ENCODE measurements at regions not wholly inside any gene's neighbourhood (a gene's known extent, or its start where the extent isn't known, plus 50 kb on each side); places are given as distances from the start of the nearest gene placed in this dataset.

DNA sequence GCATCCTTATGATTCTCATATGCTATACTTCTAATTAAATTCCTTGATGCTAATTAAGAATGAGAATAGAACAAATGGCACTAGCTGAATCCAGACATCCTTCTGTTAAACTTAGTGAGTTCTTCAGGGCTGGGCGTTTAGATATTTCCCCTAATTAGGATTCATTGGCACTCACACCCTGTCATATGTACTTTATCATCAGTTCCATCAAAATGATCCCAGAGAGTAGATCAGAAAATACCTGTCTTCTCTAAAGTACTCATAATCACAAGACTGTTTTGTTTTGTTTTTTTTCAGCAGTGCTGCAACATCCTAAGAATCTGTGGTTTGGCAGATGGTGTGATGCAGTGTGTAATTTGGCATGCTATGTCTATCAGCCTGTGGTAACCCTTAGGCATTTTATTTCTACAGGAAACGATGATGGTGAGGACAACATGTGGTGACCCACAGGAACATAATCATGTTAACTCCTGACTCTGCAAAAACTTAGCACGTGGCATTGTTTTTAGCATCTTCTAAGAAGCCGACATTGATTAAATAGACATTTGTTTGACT, 2528.4 kb downstream of the ARAP2 start:
- intact Hi-C loops (cut with micrococcal nuclease; ENCODE audit: unreplicated experiment), result no loop called here
- Histone ChIP-seq H3K27ac (ENCODE audit: low read depth, low read length, poor library complexity, severe bottlenecking) (no peak overlapping the region), H3K27me3 (replicated peaks; ENCODE audit: insufficient read depth, low read depth, low read length, poor library complexity) (no peaks in the 10 kb centered on the region), H3K9me3 (ENCODE audit: low read depth, low read length, poor library complexity, severe bottlenecking) (no peaks in the 10 kb centered on the region), H3K4me3 (ENCODE audit: low read depth, low read length, poor library complexity, severe bottlenecking) (no peak overlapping the region), H3K36me3 (ENCODE audit: insufficient read depth, low read length, poor library complexity, severe bottlenecking) (no peaks in the 10 kb centered on the region), H3K4me1 (ENCODE audit: insufficient read depth, low read length, poor library complexity, severe bottlenecking) (no peaks in the 10 kb centered on the region)
- BruUV-seq (replicated peaks), result no TSS peak
- CTCF ChIA-PET, result no interaction called here
- DNase-seq (ENCODE audit: low spot score), result no peak
- POLR2A ChIA-PET (ENCODE audit: low non-redundant PET), result no interaction called here
- TF ChIP-seq, protein P1, sequence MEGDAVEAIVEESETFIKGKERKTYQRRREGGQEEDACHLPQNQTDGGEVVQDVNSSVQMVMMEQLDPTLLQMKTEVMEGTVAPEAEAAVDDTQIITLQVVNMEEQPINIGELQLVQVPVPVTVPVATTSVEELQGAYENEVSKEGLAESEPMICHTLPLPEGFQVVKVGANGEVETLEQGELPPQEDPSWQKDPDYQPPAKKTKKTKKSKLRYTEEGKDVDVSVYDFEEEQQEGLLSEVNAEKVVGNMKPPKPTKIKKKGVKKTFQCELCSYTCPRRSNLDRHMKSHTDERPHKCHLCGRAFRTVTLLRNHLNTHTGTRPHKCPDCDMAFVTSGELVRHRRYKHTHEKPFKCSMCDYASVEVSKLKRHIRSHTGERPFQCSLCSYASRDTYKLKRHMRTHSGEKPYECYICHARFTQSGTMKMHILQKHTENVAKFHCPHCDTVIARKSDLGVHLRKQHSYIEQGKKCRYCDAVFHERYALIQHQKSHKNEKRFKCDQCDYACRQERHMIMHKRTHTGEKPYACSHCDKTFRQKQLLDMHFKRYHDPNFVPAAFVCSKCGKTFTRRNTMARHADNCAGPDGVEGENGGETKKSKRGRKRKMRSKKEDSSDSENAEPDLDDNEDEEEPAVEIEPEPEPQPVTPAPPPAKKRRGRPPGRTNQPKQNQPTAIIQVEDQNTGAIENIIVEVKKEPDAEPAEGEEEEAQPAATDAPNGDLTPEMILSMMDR (conservative IDR thresholded peaks at IDR 0.05; ENCODE audit: low read depth, low read length), result no peak
- no peak for TF ChIP-seq EZH2 (IDR thresholded peaks at IDR 0.05; ENCODE audit: borderline replicate concordance, low read depth, low read length, poor library complexity, severe bottlenecking)

DNA sequence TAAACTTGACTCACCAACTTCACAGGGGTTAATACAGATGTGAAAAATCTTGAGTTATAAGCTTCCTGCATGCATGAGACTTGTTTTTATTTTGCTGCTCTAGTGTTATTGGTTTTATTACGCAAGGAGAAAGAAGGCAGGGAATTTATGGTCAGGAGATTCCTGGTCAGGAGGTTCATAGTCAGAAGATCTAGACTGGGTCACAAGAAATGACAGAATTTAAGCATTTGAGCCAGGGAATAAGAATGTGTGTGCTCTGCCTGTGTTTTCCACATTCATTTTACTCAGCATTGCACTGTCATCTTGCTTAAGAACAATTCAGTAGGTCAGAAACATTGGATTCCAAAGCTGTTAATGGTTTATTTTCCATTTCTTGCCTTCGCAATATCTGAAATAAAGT, 2522.1 kb downstream of the ARAP2 start:
- Histone ChIP-seq H3K4me3 (ENCODE audit: low read depth, low read length, poor library complexity, severe bottlenecking) (no peak overlapping the region), H3K36me3 (ENCODE audit: insufficient read depth, low read length, poor library complexity, severe bottlenecking) (no peaks in the 10 kb centered on the region), H3K9me3 (ENCODE audit: low read depth, low read length, poor library complexity, severe bottlenecking) (no peaks in the 10 kb centered on the region), H3K27ac (ENCODE audit: low read depth, low read length, poor library complexity, severe bottlenecking) (no peak overlapping the region), H3K27me3 (replicated peaks; ENCODE audit: insufficient read depth, low read depth, low read length, poor library complexity) (no peaks in the 10 kb centered on the region), H3K4me1 (ENCODE audit: insufficient read depth, low read length, poor library complexity, severe bottlenecking) (no peaks in the 10 kb centered on the region)
- CTCF ChIA-PET, result no interaction called here
- POLR2A ChIA-PET (ENCODE audit: low non-redundant PET), result interaction anchor here (0.6 kb wide), 1 partner anchor 47 kb away, joined by 3 read pairs; no protein-coding TSS in a partner anchor
- intact Hi-C loops (cut with micrococcal nuclease; ENCODE audit: unreplicated experiment), result no loop called here
- TF ChIP-seq, protein P1 (conservative IDR thresholded peaks at IDR 0.05; ENCODE audit: low read depth, low read length), result no peak
- no peak for TF ChIP-seq EZH2 (IDR thresholded peaks at IDR 0.05; ENCODE audit: borderline replicate concordance, low read depth, low read length, poor library complexity, severe bottlenecking)
- BruUV-seq (replicated peaks), result no TSS peak
- no peak for DNase-seq (ENCODE audit: low spot score)

DNA sequence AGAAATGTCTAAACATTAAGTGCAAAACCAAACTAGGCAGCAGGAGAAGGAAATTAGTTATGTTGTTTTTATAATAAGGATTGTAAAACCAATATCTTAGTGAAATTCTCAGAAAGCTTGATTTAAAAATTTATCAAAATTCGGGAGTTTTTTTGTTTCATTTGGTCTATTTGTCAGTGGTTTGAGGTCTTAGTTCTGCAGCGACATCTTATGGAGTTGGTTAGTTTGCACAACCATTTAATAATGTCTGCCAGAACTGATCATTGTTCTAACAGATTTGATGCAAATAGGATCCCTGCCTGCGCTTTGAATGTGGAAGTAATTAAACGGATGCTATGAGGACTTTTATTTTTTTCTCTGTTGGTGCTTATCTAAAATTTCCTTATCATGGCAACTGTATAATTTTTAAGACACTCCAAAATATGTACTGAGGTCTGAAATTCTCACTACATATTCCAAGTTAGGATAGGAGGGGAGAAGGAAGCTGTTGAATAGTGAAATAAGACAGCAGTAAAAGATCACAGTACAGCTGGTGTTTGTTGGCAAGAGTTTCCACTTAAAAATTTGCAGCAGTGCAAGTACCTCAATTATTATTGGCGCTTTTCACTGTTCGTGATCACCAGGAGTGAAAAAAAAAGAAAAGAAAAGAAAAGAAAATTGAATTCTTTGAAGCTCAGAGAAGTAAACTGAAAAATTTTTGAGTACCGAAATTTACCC, 2521.4 kb downstream of the ARAP2 start:
- DNase-seq (ENCODE audit: low spot score), result peak; percentile 7
- ChIA-PET POLR2A (ENCODE audit: low non-redundant PET) (interaction anchor here (0.6 kb wide), 1 partner anchor 47 kb away, joined by 3 read pairs; no protein-coding TSS in a partner anchor), CTCF (interaction anchor here (0.6 kb wide), 1 partner anchor 1146 kb away, joined by 3 read pairs; no protein-coding TSS in a partner anchor)
- no peak overlapping the region for H3K4me3 ChIP-seq (ENCODE audit: low read depth, low read length, poor library complexity, severe bottlenecking)
- no peaks in the 10 kb centered on the region for H3K9me3 ChIP-seq (ENCODE audit: low read depth, low read length, poor library complexity, severe bottlenecking)
- BruUV-seq (replicated peaks), result no TSS peak
- H3K27me3 ChIP-seq (replicated peaks; ENCODE audit: insufficient read depth, low read depth, low read length, poor library complexity), result no peaks in the 10 kb centered on the region
- H3K36me3 ChIP-seq (ENCODE audit: insufficient read depth, low read length, poor library complexity, severe bottlenecking), result no peaks in the 10 kb centered on the region
- no peak for TF ChIP-seq EZH2 (IDR thresholded peaks at IDR 0.05; ENCODE audit: borderline replicate concordance, low read depth, low read length, poor library complexity, severe bottlenecking)
- TF ChIP-seq, protein P1 (conservative IDR thresholded peaks at IDR 0.05; ENCODE audit: low read depth, low read length), result peak; percentile 35; the same call in 1 of the 2 replicates
- no peak overlapping the region for H3K27ac ChIP-seq (ENCODE audit: low read depth, low read length, poor library complexity, severe bottlenecking)
- intact Hi-C loops (cut with micrococcal nuclease; ENCODE audit: unreplicated experiment), result no loop called here
- no peaks in the 10 kb centered on the region for H3K4me1 ChIP-seq (ENCODE audit: insufficient read depth, low read length, poor library complexity, severe bottlenecking)
